HepG2 (cell line): ENCODE measurements at regions not wholly inside any gene's neighbourhood (a gene's known extent, or its start where the extent isn't known, plus 50 kb on each side); places are given as distances from the start of the nearest gene placed in this dataset.

ENCODE experiments used
- E2F2 ChIP-seq: sonication (generic); formaldehyde crosslinking; IDR thresholded peaks from 2 replicates; pipeline ENCODE4 v1.4.0; 2020; ENCODE audit warnings: missing genetic modification reagents, borderline replicate concordance
- FOXM1 ChIP-seq: sonication (generic); formaldehyde crosslinking; IDR thresholded peaks from 2 replicates; pipeline ENCODE4 v1.5.0; 2020; ENCODE audit warnings: missing genetic modification reagents
- FOXO4 ChIP-seq: sonication (generic); formaldehyde crosslinking; conservative IDR thresholded peaks from 2 replicates; pipeline ENCODE4 v1.8.1; 2023; ENCODE audit warnings: missing genetic modification reagents
- HNF1A ChIP-seq, 2 experiments: sonication (generic) in 1 of 2; formaldehyde crosslinking in 1 of 2; IDR thresholded peaks; 2 replicates each; pipeline versions ENCODE4 v1.4.0 to v1.6.1; 2016 to 2020; ENCODE audit warnings: borderline replicate concordance in 1 of 2, low read depth in 1 of 2, mild to moderate bottlenecking in 1 of 2, missing genetic modification reagents in 1 of 2
- HOXA5 ChIP-seq: sonication (generic); formaldehyde crosslinking; IDR thresholded peaks from 2 replicates; pipeline ENCODE4 v1.4.0; 2020; ENCODE audit warnings: missing genetic modification reagents
- PBX3 ChIP-seq: sonication (generic); formaldehyde crosslinking; IDR thresholded peaks from 2 replicates; pipeline ENCODE4 v1.8.1; 2023; ENCODE audit warnings: missing genetic modification reagents, inconsistent platforms, borderline replicate concordance
- POGZ ChIP-seq: sonication (generic); formaldehyde crosslinking; IDR thresholded peaks from 2 replicates; pipeline ENCODE4 v1.4.0; 2020; ENCODE audit warnings: mild to moderate bottlenecking, missing genetic modification reagents
- RAD51 ChIP-seq: fragments of 450-650 bp; IDR thresholded peaks from 2 replicates; pipeline ENCODE4 v1.6.1; 2016; ENCODE audit warnings: borderline replicate concordance
- RFX1 ChIP-seq: fragments of 450-650 bp; IDR thresholded peaks from 2 replicates; pipeline ENCODE4 v1.6.1; 2017
- TAF1 ChIP-seq: sonication (generic); formaldehyde crosslinking; IDR thresholded peaks from 2 replicates; pipeline ENCODE4 v1.4.0; 2020; ENCODE audit warnings: missing genetic modification reagents
- TCF7L2 ChIP-seq: IDR thresholded peaks from 2 replicates; pipeline ENCODE4 v1.6.1; 2011; ENCODE audit warnings: mild to moderate bottlenecking, low read depth, low read length, moderate library complexity
- ZFY ChIP-seq: sonication (generic); formaldehyde crosslinking; IDR thresholded peaks from 2 replicates; pipeline ENCODE4 v1.4.0; 2020; ENCODE audit warnings: missing genetic modification reagents
- ZMYM4 ChIP-seq: sonication (generic); formaldehyde crosslinking; IDR thresholded peaks from 2 replicates; pipeline ENCODE4 v1.8.1; 2023; ENCODE audit warnings: mild to moderate bottlenecking, missing genetic modification reagents
- ZNF34 ChIP-seq: sonication (generic); formaldehyde crosslinking; IDR thresholded peaks from 2 replicates; pipeline ENCODE4 v1.4.0; 2020; ENCODE audit warnings: mild to moderate bottlenecking, missing genetic modification reagents, borderline replicate concordance
- ZNF513 ChIP-seq: sonication (generic); formaldehyde crosslinking; conservative IDR thresholded peaks from 2 replicates; pipeline ENCODE4 v1.5.0; 2020; ENCODE audit warnings: missing genetic modification reagents
- ZNF543 ChIP-seq: sonication (generic); formaldehyde crosslinking; IDR thresholded peaks from 2 replicates; pipeline ENCODE4 v1.4.0; 2020; ENCODE audit warnings: mild to moderate bottlenecking, missing genetic modification reagents
- ZNF576 ChIP-seq: sonication (generic); formaldehyde crosslinking; IDR thresholded peaks from 2 replicates; pipeline ENCODE4 v1.4.0; 2020; ENCODE audit warnings: mild to moderate bottlenecking, missing genetic modification reagents
- ZNF674 ChIP-seq: sonication (generic); formaldehyde crosslinking; IDR thresholded peaks from 2 replicates; pipeline ENCODE4 v1.5.0; 2020; ENCODE audit warnings: low read depth, mild to moderate bottlenecking, missing genetic modification reagents
- ZNF761 ChIP-seq: sonication (generic); formaldehyde crosslinking; conservative IDR thresholded peaks from 2 replicates; pipeline ENCODE4 v1.4.0; 2020; ENCODE audit warnings: mild to moderate bottlenecking, missing genetic modification reagents
- ZNF788 ChIP-seq: sonication (generic); formaldehyde crosslinking; IDR thresholded peaks from 2 replicates; pipeline ENCODE4 v1.5.0; 2020; ENCODE audit warnings: mild to moderate bottlenecking, missing genetic modification reagents, borderline replicate concordance
- ZSCAN12 ChIP-seq: sonication (generic); formaldehyde crosslinking; IDR thresholded peaks from 2 replicates; pipeline ENCODE4 v1.9.0; 2021; ENCODE audit warnings: mild to moderate bottlenecking, missing genetic modification reagents

- no peak for TF ChIP-seq ZNF513
- no peak for TF ChIP-seq FOXO4 (CRISPR knock-in tag)
- peak; percentile 55 for TF ChIP-seq ZMYM4 (CRISPR knock-in tag)
- TF ChIP-seq RFX1 = no peak
- no peak for TF ChIP-seq TCF7L2
- TF ChIP-seq ZNF761 (CRISPR knock-in tag) = no peak
- TF ChIP-seq ZNF788 (CRISPR knock-in tag) = no peak
- no peak for TF ChIP-seq ZNF576 (CRISPR knock-in tag)
- no peak for TF ChIP-seq FOXM1 (CRISPR knock-in tag)
- TF ChIP-seq HOXA5 = no peak
- TF ChIP-seq ZNF543 = no peak
- no peak for TF ChIP-seq ZSCAN12 (CRISPR knock-in tag)
- no peak for TF ChIP-seq RAD51
- no peak for TF ChIP-seq TAF1 (CRISPR knock-in tag)
- no peak for TF ChIP-seq E2F2 (CRISPR knock-in tag)
- TF ChIP-seq POGZ (CRISPR knock-in tag) = 0 out of 2 replicates have a peak, but pooled peaks have one; percentile 23
- no peak for TF ChIP-seq ZFY (CRISPR knock-in tag)
- TF ChIP-seq ZNF34 (CRISPR knock-in tag) = no peak
- TF ChIP-seq PBX3 (CRISPR knock-in tag) = no peak
- no peak for TF ChIP-seq ZNF674 (CRISPR knock-in tag)
- TF ChIP-seq HNF1A (IDR thresholded peaks at IDR 0.05; ENCODE audit: low read depth) = no peak
- TF ChIP-seq HNF1A (CRISPR knock-in tag; IDR thresholded peaks at IDR 0.05; ENCODE audit: borderline replicate concordance) = no peak
Measured at GRCh38 chr1:168637350-168637991, 61.1 kb downstream of the XCL1 start (continued).
